Body of pancreas (tissue), 4 donors: ENCODE measurements at regions not wholly inside any gene's neighbourhood (a gene's known extent, or its start where the extent isn't known, plus 50 kb on each side); places are given as distances from the start of the nearest gene placed in this dataset.

ENCODE experiments used
- CTCF ChIP-seq, 7 experiments: fragments of 450-650 bp in 4 of 7; fragments of 200-600 bp in 3 of 7; sonication (generic) in 3 of 7; IDR thresholded peaks; one replicate each; pipeline ENCODE4 v1.5.1; 2016 to 2019; ENCODE audit warnings: antibody characterized with exemption in 7 of 7
- POLR2A ChIP-seq, 3 donors: fragments of 450-650 bp; IDR thresholded peaks; one replicate each; pipeline ENCODE4 v1.6.1; 2016; ENCODE audit warnings: antibody characterized with exemption in 3 of 3, mild to moderate bottlenecking in 2 of 3

DNA sequence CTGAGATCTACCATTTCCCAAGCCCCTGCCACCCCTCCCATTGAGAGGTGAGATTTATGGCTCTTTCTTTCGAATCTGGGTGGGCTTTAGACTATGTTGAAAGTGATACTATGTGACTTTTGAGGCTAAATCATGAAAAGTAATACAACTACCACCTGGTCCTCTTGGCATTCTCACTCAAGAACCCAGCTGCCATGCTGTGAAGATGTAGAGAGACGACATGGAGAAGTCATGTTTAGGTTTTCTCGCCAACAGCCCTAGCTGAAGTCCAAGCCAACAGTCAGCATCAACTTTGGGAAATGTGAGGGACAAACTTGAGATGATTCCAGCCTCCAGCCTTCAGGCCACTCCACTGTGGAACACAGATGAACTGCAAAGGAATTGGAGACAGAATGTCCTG, 108.7 kb downstream of the SCP2D1 start:
- no peak for TF ChIP-seq CTCF (IDR thresholded peaks at IDR 0.05)
- TF ChIP-seq POLR2A (IDR thresholded peaks at IDR 0.05) = no peak
